Hematopoietic multipotent progenitor cell treated with erythropoietin and hydrocortisone succinate and interleukin-3 and kit ligand, for 6 days (in vitro differentiated cells): ENCODE measurements at regions not wholly inside any gene's neighbourhood (a gene's known extent, or its start where the extent isn't known, plus 50 kb on each side); places are given as distances from the start of the nearest gene placed in this dataset.

Experiments
- DNase-seq: peaks from one replicate; pipeline ENCODE4 v3.0.0-alpha.2; 2015

DNA sequence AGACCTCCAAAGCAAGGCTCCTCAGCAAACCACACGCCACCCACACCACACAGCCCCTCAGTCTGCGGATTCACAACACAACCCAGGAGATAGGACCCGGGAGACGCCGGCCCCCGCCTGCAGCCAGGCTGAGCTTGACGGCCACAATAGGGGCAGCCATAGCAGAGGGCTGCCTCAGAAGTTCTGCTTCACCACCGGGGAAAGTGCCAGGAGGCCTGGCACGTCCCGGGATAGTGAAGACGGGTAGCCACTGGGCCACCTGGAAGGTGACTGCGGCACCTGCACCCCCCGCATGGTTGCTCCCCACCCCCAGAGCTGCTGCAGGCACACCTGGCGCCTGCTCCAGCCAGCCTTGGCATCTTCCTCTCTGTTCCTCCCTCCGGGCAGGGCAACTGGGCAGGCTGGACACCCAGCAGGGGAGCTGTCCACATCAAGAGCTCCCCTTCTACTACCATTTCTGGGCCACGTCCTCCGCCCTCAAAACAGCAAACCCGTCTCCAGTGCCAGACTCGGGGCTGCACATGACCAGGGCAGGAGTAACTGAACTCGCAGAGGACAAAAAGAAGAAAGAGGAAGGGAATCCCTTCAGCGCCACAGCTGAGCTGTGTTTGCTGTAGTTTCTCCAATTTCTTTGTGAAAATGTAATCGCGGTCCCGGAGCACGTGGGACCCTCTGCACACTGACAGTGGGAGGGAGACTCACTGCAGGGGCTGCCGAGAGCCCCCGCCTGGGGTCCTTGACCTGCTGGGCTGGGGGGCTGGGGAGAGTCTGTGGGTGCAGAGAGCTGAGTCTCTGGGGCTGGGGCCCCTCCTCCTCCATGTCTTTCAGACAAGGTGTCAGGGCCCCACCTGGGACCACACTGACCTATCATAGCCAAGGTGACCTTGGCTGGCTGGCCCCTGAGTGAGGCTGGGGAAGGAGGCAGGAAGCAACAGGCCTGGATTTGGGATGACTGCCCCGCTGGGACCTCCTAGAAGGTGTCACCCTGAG lies 74.2 kb upstream of the C14orf180 start:
- DNase-seq, result no peak

DNA sequence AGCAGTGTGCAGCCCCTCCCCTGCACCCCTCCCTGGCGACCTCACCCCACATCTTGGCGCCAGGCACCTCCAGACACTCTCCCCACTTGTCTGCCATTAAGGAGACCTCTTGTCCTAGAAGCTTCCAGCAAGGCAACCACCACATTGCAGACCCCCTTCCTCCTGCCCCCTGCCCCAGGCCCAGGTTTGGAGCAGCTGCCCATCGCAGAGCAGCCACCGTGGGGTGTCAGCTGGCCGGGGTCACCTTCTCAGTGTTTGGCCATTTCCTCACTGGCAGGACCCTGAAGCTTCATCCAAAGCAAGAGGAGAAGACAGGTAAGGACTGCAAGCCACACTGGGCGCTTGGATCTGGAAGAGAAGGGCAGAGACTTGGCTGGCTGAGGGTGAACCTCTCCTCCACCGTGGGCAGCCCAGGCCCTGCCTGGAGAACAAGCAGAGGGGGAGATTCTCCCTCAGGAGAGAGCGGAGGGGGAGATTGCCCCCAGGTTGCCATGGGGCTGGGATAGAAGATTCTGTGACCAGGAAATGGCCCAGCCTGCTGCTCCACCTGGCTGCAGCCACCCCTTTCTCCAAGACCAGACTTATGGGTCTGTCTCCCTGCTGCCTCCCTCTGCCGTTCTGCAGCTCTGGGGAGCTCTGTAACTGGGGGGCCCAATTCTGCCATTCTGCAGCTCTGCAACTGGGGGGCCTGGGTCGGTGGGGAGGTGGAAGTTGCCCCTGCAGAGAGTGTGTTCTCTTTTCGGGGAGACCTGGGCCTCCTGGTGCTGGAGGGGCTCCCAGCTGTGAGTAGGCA lies 72.9 kb upstream of the C14orf180 start:
- no peak for DNase-seq

DNA sequence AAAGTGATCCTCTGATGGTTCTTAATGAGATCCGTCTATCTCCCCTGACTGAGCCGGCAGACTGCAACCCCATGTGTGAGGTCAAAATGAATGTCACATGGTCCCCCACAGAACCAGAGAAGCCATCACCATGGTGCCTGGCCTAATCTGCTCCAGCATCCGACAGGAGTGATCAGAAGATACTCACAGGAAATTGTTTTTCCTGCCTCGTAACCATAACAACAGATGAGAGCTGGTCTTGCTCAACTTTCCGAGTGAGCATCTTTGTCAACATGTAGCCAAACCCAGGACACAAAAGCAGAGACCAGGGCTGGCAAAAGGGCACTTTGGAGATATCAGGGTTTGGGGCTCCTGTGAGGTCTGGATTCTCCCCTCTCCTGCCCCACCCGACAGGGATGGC lies 72.1 kb upstream of the C14orf180 start:
- DNase-seq, result no peak

DNA sequence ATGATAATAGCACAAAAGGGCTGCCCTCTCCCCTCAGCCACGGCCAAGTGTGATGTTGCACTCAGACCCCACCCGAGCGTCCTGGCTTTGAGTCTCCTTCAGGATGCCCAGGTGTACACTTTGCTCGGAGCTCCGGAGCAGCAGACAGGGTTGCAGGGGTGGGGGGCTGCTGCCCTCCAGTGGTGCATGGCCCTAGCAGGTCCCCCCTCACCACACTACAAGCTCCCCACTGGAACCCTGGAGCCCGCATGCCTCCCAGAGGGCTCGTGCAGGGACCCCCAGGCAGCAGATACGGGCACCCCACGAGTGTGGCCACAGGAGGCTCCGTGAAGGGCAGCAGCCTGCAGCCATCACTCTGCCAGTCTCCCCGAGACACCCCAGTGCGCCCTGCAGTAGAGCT lies 69.9 kb upstream of the C14orf180 start:
- DNase-seq, result no peak

- DNase-seq, result no peak
These were observed 69.3 kb upstream of the C14orf180 start for GRCh38 chr14:104510216-104510615.

DNA sequence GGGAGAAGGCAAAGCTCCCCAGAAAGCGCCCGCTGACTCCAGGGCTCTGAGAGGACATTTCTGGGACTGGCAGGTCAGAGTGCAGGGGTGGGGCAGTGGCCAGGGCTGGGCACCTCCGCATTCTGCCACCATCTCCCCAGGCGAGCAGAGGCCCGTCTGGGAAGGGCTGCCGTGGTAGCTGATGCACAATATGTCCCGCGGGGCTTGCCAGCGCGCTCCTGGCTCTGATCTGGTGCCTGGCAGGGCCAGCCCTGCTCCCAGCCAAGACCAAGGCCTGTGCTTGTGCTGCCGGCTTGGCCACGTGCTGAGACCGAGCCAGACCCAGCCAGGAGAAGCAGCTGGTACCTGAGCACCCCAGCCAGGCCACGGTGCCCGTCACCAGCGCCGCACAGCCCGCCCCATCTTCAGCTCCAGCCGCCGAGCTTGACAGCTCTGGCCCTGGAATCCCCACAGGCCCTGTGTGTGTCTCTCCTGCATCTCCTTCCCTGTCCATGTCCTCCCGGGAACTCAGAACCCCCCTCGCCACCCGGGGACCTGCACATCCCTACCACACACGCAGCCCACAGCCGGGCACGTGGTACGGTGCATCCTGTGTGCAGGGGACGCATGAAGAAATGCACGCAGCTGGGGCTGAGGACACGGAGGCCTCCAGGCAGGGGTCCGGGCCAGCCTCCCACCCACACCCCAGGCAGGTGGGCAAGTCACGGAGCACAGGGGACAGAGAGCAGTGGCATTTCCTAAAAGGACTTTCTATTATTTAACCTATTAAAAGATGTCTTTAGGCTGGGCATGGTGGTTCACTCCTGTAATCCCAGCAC lies 68.6 kb upstream of the C14orf180 start:
- DNase-seq, result no peak

DNA sequence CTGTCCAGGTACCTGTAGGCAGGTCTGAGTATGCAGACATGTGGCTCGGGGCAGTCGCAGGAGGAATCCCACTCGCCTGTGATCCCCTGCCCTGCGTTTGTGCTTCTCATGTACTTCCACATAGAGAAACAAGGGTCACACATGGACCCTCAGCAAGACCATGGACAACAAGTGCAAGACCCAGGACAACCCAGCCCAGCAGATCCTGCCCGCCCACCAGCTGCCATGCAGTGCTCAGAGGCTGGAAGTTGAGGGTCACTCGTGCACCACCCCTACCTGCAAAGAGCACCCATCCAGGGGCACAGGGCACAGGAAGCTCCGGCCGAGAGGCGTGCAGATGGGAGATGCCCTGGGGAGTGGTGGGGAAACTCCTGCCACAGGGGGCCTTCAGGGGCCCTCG lies 67.5 kb upstream of the C14orf180 start:
- DNase-seq, result no peak

DNA sequence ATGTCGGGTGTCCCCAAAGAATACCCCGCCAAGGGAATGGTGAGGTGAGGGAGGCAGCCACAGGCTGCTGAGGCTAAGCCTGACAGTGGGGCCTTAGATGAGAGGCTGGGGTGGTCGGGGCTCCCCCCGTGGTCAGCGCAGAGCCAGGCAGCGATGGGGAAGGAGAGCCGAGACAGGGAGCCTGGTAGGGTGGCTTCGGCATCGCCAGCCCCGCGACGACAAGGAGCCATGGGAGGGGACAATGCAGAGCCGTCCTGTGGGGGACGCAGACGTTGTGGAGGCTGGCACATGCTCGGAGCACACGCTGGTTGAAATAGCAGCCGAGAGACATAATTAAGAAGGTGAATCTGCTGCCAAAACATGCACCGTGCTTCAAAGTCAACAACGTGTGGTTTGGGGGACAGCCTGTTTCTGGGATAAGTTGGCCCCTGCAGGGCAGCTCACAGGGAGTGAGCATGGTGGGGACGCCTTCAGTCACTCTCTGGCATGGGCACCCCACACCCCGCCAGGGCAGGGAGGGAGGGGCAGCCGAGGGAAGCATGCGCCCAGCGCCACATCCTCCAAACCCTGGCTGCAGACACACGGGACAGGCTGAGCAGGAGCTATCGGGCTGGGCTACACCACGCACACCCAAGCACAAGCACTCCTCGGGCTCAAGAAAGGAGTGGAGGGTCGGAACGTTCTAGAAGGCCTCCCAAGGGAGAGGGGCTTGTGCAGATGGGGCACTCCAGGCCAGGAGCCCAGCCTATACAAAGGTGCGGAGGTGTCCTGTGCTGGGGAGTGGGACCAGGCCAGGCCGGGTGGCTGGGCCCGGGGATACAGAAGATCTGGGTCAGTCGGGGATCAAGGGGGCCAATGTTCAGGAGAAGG lies 66.6 kb upstream of the C14orf180 start:
- DNase-seq, result no peak

GRCh38 chr14:104513641-104514046 lies 65.9 kb upstream of the C14orf180 start:
- DNase-seq, result no peak

DNA sequence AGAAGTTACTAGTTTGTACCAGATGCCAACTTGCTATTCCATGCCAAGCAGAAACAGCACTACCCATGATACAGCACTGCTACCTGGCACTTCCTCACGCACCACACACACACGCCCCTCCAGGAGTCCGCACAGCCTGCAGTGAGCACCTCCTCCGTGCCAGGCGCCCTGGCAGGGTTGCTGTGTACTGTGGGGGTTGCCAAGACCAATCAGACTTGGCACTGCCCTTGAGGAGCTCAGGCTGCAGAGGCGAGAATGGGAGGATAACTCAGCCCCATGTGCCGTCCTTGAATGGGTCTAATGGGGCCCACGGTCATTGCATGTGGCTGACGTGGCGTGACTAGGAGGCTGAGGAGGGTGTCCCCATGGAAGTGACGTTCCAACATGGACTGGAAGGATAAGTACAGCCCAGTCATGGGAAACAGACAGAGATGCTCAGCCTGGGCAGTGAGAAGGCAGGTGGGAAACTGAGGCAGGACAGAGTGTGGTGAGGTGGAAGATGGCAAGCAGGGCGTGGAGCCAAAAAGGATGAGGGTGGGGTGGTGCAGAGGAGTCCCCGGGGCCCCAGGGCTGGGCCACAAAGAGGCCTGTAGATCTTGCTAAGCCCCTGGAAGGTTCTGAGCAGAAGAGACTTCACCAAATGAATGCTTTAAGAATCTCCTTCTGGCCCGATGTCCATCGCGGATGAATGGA lies 65.3 kb upstream of the C14orf180 start:
- no peak for DNase-seq

DNA sequence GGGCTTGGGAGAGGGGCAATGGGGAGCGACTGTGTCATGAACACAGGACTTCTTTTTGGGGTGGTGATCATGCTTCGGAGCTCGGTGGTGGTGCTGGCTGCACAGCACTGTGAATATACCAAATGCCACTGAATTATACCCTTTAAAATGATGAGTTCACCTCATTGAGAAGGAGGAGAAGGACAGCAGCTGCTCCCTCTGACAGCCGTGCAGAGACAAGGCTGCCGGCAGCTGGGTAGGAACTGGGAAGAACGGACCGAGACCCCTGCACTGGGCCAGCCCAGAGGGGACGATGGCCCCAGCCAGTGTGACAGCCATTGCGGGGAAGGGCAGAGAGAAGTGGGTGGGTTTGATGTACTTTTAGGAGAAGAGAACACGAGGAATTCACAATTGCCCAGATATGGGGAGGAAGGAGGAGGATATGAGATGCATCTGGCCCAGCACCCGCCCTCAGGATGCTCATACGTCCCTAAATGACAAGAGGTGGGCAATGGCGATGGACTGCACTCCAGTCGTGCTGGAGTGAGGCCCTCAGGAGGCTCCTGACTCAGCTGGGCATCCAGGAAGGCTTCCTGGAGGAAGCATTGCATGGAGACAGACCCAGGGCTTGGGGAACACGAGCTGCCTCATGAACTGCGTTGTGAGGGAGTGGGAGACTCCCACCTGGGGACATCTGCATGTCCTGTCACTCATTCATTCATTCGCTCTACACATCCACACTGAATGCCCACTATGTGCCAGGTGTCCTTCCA lies 64.3 kb upstream of the C14orf180 start:
- no peak for DNase-seq

GRCh38 chr14:104515811-104516780 lies 63.5 kb upstream of the C14orf180 start:
- no peak for DNase-seq

DNA sequence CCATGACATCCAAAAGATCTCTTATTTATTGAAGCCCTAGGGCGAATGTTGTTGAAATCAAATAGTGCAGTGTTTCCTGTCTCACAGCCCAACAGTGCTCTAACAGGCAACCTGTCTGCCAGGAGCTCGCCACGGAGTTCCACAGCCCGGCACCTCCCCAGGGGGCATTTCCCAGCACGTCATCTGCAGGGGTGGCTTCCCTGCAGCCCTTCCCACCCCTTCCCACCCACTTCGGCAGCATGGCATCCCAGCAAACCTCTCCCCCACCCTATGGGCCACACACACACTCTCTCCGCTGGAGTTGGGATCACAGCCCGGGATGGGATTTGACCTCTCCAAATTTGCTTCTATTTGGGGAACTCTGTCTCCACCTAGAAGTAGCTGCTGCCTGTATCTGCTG lies 62.7 kb upstream of the C14orf180 start:
- no peak for DNase-seq

GRCh38 chr14:104517426-104517825 lies 62.1 kb upstream of the C14orf180 start:
- DNase-seq, result no peak

GRCh38 chr14:104517867-104518266 lies 61.7 kb upstream of the C14orf180 start:
- DNase-seq, result no peak

- DNase-seq, result no peak
These were observed 60.8 kb upstream of the C14orf180 start for GRCh38 chr14:104518659-104519350.

GRCh38 chr14:104519721-104520120 lies 59.8 kb upstream of the C14orf180 start:
- no peak for DNase-seq

GRCh38 chr14:104520620-104521410 lies 58.7 kb upstream of the C14orf180 start:
- no peak for DNase-seq
